Small intestine (tissue), 7 donors: ENCODE measurements at regions not wholly inside any gene's neighbourhood (a gene's known extent, or its start where the extent isn't known, plus 50 kb on each side); places are given as distances from the start of the nearest gene placed in this dataset.
A peak's percentile ranks its signal among the peaks of the same experiment; 100 is the strongest.

Experiments used
- DNase-seq, 2 donors: peaks; one replicate each; pipeline versions ENCODE4 v3.0.0 to v3.0.0-alpha.2; 2013
- FAIRE-seq: peaks from 2 replicates; lab custom pipeline; 2012; peaks lifted over from hg19 to GRCh38; lab: Jason Lieb, UNC
- H3K27ac ChIP-seq, 3 donors: one replicate each; pipeline ENCODE4 v1.5.1; 2013; ENCODE audit warnings: low read length in 2 of 3, mild to moderate bottlenecking in 2 of 3, control low read depth in 1 of 3, inconsistent platforms in 1 of 3, low read depth in 1 of 3, moderate library complexity in 1 of 3
- H3K27me3 ChIP-seq, 3 donors: one replicate each; pipeline ENCODE4 v1.6.1; 2013; ENCODE audit warnings: low read length in 3 of 3, inconsistent platforms in 1 of 3; ENCODE audit not compliant: control insufficient read depth in 3 of 3, insufficient read depth in 3 of 3
- H3K36me3 ChIP-seq, 3 donors: one replicate each; pipeline ENCODE4 v1.6.1; 2013; ENCODE audit warnings: low read length in 3 of 3, inconsistent platforms in 1 of 3, low read depth in 1 of 3, mild to moderate bottlenecking in 1 of 3, moderate library complexity in 1 of 3; ENCODE audit not compliant: control insufficient read depth in 3 of 3, insufficient read depth in 2 of 3
- H3K4me1 ChIP-seq, 3 donors: one replicate each; pipeline ENCODE4 v1.6.1; 2013; ENCODE audit warnings: low read length in 2 of 3, inconsistent platforms in 1 of 3, low read depth in 1 of 3, mild to moderate bottlenecking in 1 of 3, moderate library complexity in 1 of 3; ENCODE audit not compliant: control insufficient read depth in 3 of 3, insufficient read depth in 2 of 3
- H3K4me3 ChIP-seq, 3 donors: one replicate each; pipeline ENCODE4 v1.5.1; 2013; ENCODE audit warnings: low read length in 3 of 3, control low read depth in 1 of 3, inconsistent platforms in 1 of 3, low read depth in 1 of 3, mild to moderate bottlenecking in 1 of 3, moderate library complexity in 1 of 3
- H3K9me3 ChIP-seq, 2 donors: one replicate each; pipeline ENCODE4 v1.6.1; 2013; ENCODE audit warnings: low read depth in 1 of 2, low read length in 1 of 2; ENCODE audit not compliant: control insufficient read depth in 2 of 2, insufficient read depth in 1 of 2
- WGBS, 3 donors: extraction: QIAGEN DNeasy Blood & Tissue Kit; methylation state at CpG; one replicate each; pipeline ENCODE4 v1.1.7; 2013; 5-methylcytosine and 5-hydroxymethylcytosine counted together
- donor health status: healthy with polysubstance abuse.
- donor health status: control.
- donor health status: control.
- donor health status: Bipolar disorder and iron deficiency.
- donor health status: healthy.

DNA sequence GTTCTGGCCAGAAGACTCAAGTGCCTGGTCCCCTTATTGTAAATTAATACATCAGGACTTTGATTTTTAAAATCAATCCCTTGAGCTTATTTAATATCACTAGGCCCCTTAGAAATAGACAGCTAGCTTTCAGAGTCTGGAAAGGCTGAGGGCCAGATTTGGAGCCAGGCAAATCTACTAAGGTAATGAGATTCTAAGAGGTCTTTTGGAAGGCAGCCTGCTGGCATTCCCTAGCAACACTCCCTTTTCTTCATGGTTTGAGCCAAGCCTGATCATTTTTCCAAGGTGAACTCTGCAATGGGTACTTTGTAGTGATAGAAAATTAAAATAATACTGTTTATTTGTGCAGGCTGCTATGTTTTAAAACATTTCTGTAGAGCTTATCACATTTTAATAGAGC is 378.5 kb downstream of the FAT4 start:
- DNase-seq (no peak), FAIRE-seq (no peak)
- no peak overlapping the region for H3K4me3 ChIP-seq
- H3K27ac ChIP-seq = no peak overlapping the region
- H3K9me3 ChIP-seq = peaks cover 0 to 2% of the 10 kb centered on the region in 2 donors
- no peaks in the 10 kb centered on the region for H3K4me1 ChIP-seq
- H3K27me3 ChIP-seq = no peaks in the 10 kb centered on the region
- no peaks in the 10 kb centered on the region for H3K36me3 ChIP-seq

DNA sequence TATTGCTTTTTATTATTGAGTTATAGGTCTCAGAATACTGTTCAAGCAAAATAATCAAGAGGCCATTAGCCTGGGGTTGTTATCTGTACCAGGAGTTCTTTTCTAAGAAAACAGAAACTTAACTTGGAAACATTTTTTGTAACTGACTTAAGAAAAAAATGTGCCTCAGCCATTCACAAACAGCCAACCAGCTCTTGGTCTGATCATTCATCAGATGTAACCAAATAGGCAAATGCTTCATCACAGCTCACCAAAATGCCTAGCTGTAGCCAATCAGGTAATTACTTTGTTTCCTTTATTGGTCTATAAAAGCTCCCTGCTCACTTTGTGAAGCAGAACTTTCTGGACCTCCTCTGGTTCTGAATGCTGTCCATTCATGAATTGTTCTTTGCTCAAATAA is 387.7 kb downstream of the FAT4 start:
- Histone ChIP-seq H3K36me3 (no peaks in the 10 kb centered on the region), H3K27me3 (no peaks in the 10 kb centered on the region), H3K4me3 (no peak overlapping the region), H3K27ac (no peak overlapping the region), H3K9me3 (no peaks in the 10 kb centered on the region), H3K4me1 (no peaks in the 10 kb centered on the region)
- FAIRE-seq (no peak), DNase-seq (no peak)

DNA sequence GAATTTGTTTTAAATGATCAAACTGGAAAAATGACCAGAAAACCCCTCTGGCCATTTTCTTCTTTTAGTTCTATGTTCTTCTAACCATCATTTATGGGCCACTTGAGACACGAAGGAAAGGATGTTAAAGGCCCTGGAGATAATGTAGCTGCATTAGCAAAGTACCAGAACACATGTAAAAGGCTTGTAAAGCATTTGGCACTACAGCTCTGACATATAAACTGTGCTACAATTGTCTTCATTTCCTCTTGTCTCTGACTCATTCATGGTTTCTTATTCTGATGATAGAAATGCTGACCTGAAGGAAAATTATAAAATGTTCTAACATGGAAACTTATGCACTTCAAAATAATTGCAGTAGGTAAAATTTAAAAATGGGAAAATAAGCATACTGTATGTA is 388.7 kb downstream of the FAT4 start:
- FAIRE-seq = no peak

DNA sequence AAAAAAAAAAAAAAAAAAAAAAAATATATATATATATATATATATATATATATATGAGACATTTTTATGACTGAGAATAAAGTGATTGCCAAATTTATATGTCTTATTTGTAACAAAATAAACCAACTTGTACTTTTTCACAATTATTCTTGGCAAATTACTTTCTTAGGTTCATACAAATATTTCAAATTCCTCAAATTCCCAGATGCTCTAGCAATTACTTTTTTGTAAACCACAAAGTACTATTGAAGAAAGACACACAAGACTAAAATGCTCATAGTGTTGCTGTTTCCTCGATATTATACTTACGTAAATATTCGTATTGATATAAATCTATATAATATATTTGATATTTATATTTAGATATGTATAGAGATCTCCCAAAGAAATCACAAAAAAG is 390.0 kb downstream of the FAT4 start:
- Histone ChIP-seq H3K9me3 (no peaks in the 10 kb centered on the region), H3K36me3 (no peaks in the 10 kb centered on the region), H3K27ac (no peak overlapping the region), H3K27me3 (no peaks in the 10 kb centered on the region), H3K4me1 (no peaks in the 10 kb centered on the region), H3K4me3 (no peak overlapping the region)
- FAIRE-seq = peak; percentile 57
- no peak for DNase-seq
- WGBS, 3 donors = 61 to 73% (median 68%) methylated on average over 3 of the region's 3 CpGs

More for the DNA sequence above, 388.7 kb downstream of the FAT4 start:
- Histone ChIP-seq H3K27ac (no peak overlapping the region), H3K36me3 (no peaks in the 10 kb centered on the region), H3K4me3 (no peak overlapping the region), H3K9me3 (no peaks in the 10 kb centered on the region), H3K27me3 (no peaks in the 10 kb centered on the region), H3K4me1 (no peaks in the 10 kb centered on the region)
- 22 to 40% (median 38%) methylated on average over 1 of the region's 1 CpG for WGBS, 3 donors
- no peak for DNase-seq

DNA sequence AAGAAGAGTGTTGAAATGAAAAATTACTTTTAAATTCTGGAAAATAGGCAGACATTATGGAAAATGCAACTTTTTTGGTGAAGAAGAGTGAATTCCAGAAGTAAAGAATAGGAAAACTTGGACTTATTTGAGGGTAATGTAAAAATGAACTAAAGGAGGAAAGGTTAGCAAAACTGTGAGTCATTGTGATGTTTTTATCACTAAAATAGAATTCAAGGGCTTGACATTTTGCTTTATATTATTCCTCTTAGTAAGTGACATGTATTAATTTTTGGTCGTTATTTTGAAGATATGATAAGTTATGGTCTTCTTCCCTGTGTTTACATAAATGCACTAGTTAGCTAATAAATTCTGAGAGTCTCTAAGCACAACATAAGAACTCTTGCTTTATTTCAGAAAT is 390.9 kb downstream of the FAT4 start:
- DNase-seq (no peak), FAIRE-seq (no peak)
- H3K9me3 ChIP-seq = no peaks in the 10 kb centered on the region
- no peaks in the 10 kb centered on the region for H3K36me3 ChIP-seq
- H3K27me3 ChIP-seq = no peaks in the 10 kb centered on the region
- H3K27ac ChIP-seq = no peak overlapping the region
- WGBS, 3 donors = 50 to 57% (median 53%) methylated on average over 1 of the region's 1 CpG
- no peaks in the 10 kb centered on the region for H3K4me1 ChIP-seq
- H3K4me3 ChIP-seq = no peak overlapping the region

DNA sequence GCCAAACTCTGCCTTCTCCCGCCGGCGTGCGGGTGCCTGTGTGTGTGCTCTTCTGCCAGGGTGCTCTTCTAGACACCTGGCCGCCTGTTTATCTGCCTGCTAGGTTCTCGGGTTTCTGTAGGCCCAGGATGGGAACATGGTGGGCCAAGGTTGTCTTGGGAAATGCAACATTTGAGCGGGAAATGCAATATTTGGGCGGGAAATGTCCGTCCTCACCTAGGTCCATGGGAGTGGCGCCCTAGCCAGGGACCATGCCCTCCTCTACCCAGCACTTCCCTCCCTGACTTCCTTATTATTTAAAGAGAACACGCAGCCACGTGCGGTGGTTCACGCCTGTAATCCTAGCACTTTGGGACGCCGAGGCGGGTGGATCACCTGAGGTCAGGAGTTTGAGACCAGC is 392.6 kb downstream of the FAT4 start:
- 93 to 95% (median 95%) methylated on average over 17 of the region's 17 CpGs for WGBS, 3 donors
- Histone ChIP-seq H3K9me3 (no peaks in the 10 kb centered on the region), H3K4me1 (no peaks in the 10 kb centered on the region), H3K36me3 (no peaks in the 10 kb centered on the region), H3K27ac (no peak overlapping the region), H3K4me3 (no peak overlapping the region), H3K27me3 (no peaks in the 10 kb centered on the region)
- FAIRE-seq (no peak), DNase-seq (no peak)

DNA sequence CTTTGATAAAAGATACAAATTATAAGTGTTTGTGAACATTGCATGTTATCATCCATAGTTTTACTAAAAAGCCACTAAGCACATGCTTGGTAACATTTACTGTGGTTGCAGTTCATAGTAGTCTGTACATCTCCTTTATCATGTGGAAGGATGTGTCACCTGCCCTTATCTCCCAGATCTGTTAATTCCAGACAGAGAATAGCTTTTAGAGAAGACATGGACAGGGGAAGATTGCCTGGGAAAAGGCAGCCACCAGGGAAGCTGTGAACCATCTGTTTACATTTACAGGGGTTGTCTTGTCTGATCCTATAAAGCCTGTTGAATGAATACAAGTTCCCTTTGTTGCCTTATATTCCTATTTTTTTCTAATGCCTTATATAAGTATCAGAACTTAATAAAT is 396.0 kb downstream of the FAT4 start:
- Histone ChIP-seq H3K4me3 (no peak overlapping the region), H3K27me3 (no peaks in the 10 kb centered on the region), H3K27ac (no peak overlapping the region), H3K36me3 (no peaks in the 10 kb centered on the region), H3K9me3 (no peaks in the 10 kb centered on the region), H3K4me1 (no peaks in the 10 kb centered on the region)
- DNase-seq (no peak), FAIRE-seq (no peak)

DNA sequence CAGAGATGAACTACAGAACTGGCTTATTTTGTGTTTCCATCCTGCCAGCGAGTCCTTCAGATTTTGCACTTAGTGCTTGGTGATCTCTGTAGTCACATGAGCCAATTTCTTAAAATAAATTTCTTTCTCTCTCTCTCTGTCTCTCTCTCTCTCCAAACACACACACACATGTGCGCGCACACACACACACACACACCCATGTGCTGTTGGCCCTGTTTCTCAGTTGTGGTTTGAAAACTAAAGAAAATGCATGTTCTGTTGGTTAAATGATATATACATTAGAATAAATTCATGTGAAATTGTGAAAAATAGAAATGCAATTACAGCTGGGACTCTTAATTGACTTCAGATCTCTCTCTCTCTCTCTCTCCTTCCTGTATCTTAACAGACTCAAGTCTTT is 399.3 kb downstream of the FAT4 start:
- no peaks in the 10 kb centered on the region for H3K4me1 ChIP-seq
- H3K27ac ChIP-seq = no peak overlapping the region
- FAIRE-seq (no peak), DNase-seq (no peak)
- no peaks in the 10 kb centered on the region for H3K27me3 ChIP-seq
- 87 to 92% (median 89%) methylated on average over 3 of the region's 3 CpGs for WGBS, 3 donors
- no peaks in the 10 kb centered on the region for H3K9me3 ChIP-seq
- no peaks in the 10 kb centered on the region for H3K36me3 ChIP-seq
- no peak overlapping the region for H3K4me3 ChIP-seq

DNA sequence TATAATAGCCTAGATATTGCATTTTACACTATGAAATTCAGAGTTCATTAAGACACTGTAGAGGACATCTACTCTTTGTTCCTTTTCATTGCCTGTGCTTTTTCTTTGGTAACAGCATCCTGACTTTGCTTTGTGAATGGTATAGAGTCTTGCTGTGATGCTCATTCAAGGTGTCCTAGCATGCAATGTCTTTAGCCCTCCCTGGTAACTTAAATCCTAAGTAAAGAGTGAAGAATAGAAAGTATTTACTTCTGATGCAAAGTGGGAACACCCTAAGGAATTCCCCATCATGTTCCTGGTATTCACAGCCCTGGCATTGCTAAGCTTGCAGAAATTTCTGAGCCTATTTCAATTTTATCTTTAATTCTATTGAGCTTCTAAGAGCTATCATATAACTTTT is 400.1 kb downstream of the FAT4 start:
- FAIRE-seq (no peak), DNase-seq (no peak)
- H3K4me1 ChIP-seq = no peaks in the 10 kb centered on the region
- no peak overlapping the region for H3K4me3 ChIP-seq
- H3K27ac ChIP-seq = no peak overlapping the region
- no peaks in the 10 kb centered on the region for H3K36me3 ChIP-seq
- H3K9me3 ChIP-seq = no peaks in the 10 kb centered on the region
- H3K27me3 ChIP-seq = no peaks in the 10 kb centered on the region
